A673 (cell line): ENCODE measurements at regions not wholly inside any gene's neighbourhood (a gene's known extent, or its start where the extent isn't known, plus 50 kb on each side); places are given as distances from the start of the nearest gene placed in this dataset.

Experiments
- BruUV-seq: library from RNA; stranded (reverse); fragments of 400-500 nt; replicated peaks from 2 replicates; lab custom pipeline; 2021; lab: Mats Ljungman, UMichigan
- CTCF ChIA-PET: fragments of 300-600 bp; sonication (Branson Sonifier 250); formaldehyde crosslinking; loops from one replicate; lab custom pipeline; 2022; ENCODE audit warnings: antibody characterized with exemption; lab: Charles Lee
- POLR2A ChIA-PET: fragments of 300-600 bp; sonication (Branson Sonifier 250); formaldehyde crosslinking; loops from one replicate; lab custom pipeline; 2022; ENCODE audit warnings: antibody characterized with exemption; ENCODE audit not compliant: low non-redundant PET; lab: Charles Lee
- DNase-seq: peaks from one replicate; pipeline ENCODE4 v3.0.0-alpha.2; 2015; ENCODE audit warnings: low spot score
- H3K27ac ChIP-seq: fragments of 200-600 bp; sonication (generic); 2 replicates; pipeline ENCODE4 v1.5.1; 2016; ENCODE audit warnings: mixed run types, low read depth, mild to moderate bottlenecking, mixed read lengths, antibody characterized with exemption, low read length; ENCODE audit not compliant: poor library complexity, severe bottlenecking
- H3K27me3 ChIP-seq: fragments of 200-600 bp; sonication (generic); replicated peaks from 2 replicates; pipeline ENCODE4 v1.6.1; 2017; ENCODE audit warnings: mixed run types, low read depth, mild to moderate bottlenecking, mixed read lengths, antibody characterized with exemption, low read length; ENCODE audit not compliant: insufficient read depth, poor library complexity
- H3K36me3 ChIP-seq: fragments of 200-600 bp; sonication (generic); 2 replicates; pipeline ENCODE4 v1.6.1; 2016; ENCODE audit warnings: mixed run types, mild to moderate bottlenecking, mixed read lengths, antibody characterized with exemption, low read length; ENCODE audit not compliant: insufficient read depth, poor library complexity, severe bottlenecking
- H3K4me1 ChIP-seq: fragments of 200-600 bp; sonication (generic); 2 replicates; pipeline ENCODE4 v1.6.1; 2017; ENCODE audit warnings: mixed run types, mild to moderate bottlenecking, mixed read lengths, antibody characterized with exemption, low read length; ENCODE audit not compliant: insufficient read depth, poor library complexity, severe bottlenecking
- H3K4me3 ChIP-seq: fragments of 200-600 bp; sonication (generic); 2 replicates; pipeline ENCODE4 v1.5.1; 2016; ENCODE audit warnings: low read depth, mixed run types, mild to moderate bottlenecking, mixed read lengths, low read length; ENCODE audit not compliant: poor library complexity, severe bottlenecking
- H3K9me3 ChIP-seq: fragments of 200-600 bp; sonication (generic); 2 replicates; pipeline ENCODE4 v1.6.1; 2016; ENCODE audit warnings: mixed run types, low read depth, mild to moderate bottlenecking, mixed read lengths, antibody characterized with exemption, low read length; ENCODE audit not compliant: poor library complexity, severe bottlenecking
- CTCF ChIP-seq: fragments of 300-800, 200-600 bp; sonication (generic); conservative IDR thresholded peaks from 2 replicates; pipeline ENCODE4 v1.5.1; 2017; ENCODE audit warnings: low read depth, mild to moderate bottlenecking, antibody characterized with exemption, low read length, moderate library complexity, mixed read lengths
- EZH2 ChIP-seq: fragments of 200-600 bp; sonication (generic); IDR thresholded peaks from 2 replicates; pipeline ENCODE4 v1.6.1; 2017; ENCODE audit warnings: borderline replicate concordance, low read depth, mild to moderate bottlenecking, mixed read lengths, antibody characterized with exemption, low read length; ENCODE audit not compliant: poor library complexity, severe bottlenecking
- intact Hi-C: fragments of 100-400 bp; cut with micrococcal nuclease; formaldehyde crosslinking; loops from one replicate; pipeline ENCODE4 v1.10.0; 2022; ENCODE audit not compliant: unreplicated experiment

- Histone ChIP-seq H3K9me3 (no peaks in the 10 kb centered on the region), H3K4me1 (no peaks in the 10 kb centered on the region), H3K27me3 (peaks cover 9% of the 10 kb centered on the region), H3K36me3 (no peaks in the 10 kb centered on the region), H3K27ac (no peak overlapping the region), H3K4me3 (no peak overlapping the region)
- TF ChIP-seq CTCF (no peak), EZH2 (no peak)
- intact Hi-C loops = no loop called here
- DNase-seq = no peak
- CTCF ChIA-PET = no interaction called here
- no TSS peak for BruUV-seq
- POLR2A ChIA-PET = no interaction called here
Observed at GRCh38 chr7:27303026-27303425, 60.4 kb downstream of the EVX1 start.

- Histone ChIP-seq H3K9me3 (no peaks in the 10 kb centered on the region), H3K36me3 (no peaks in the 10 kb centered on the region), H3K27me3 (peaks cover 11% of the 10 kb centered on the region), H3K4me1 (no peaks in the 10 kb centered on the region), H3K4me3 (no peak overlapping the region), H3K27ac (no peak overlapping the region)
- TF ChIP-seq CTCF (no peak), EZH2 (no peak)
- no peak for DNase-seq
- ChIA-PET POLR2A (no interaction called here), CTCF (no interaction called here)
- intact Hi-C loops = no loop called here
- no TSS peak for BruUV-seq
Observed at GRCh38 chr7:27305854-27306253, 63.3 kb downstream of the EVX1 start.

GRCh38 chr7:27312820-27313219 is 70.2 kb downstream of the EVX1 start:
- intact Hi-C loops = no loop called here
- H3K4me1 ChIP-seq = no peaks in the 10 kb centered on the region
- BruUV-seq = no TSS peak
- no peak for DNase-seq
- no peaks in the 10 kb centered on the region for H3K36me3 ChIP-seq
- no peak for TF ChIP-seq CTCF
- no peak for TF ChIP-seq EZH2
- CTCF ChIA-PET = no interaction called here
- no peaks in the 10 kb centered on the region for H3K9me3 ChIP-seq
- H3K27ac ChIP-seq = no peak overlapping the region
- H3K27me3 ChIP-seq = peaks cover 28% of the 10 kb centered on the region
- POLR2A ChIA-PET = no interaction called here
- H3K4me3 ChIP-seq = no peak overlapping the region
